Parathyroid adenoma (tissue), 2 donors: ENCODE measurements at regions not wholly inside any gene's neighbourhood (a gene's known extent, or its start where the extent isn't known, plus 50 kb on each side); places are given as distances from the start of the nearest gene placed in this dataset.

ENCODE experiments used
- H2AFZ ChIP-seq: fragments of 300-600 bp; sonication (generic); one replicate; pipeline ENCODE4 v1.7.0; 2017; ENCODE audit warnings: antibody characterized with exemption, mild to moderate bottlenecking
- H3K27ac ChIP-seq: fragments of 300-600 bp; sonication (generic); one replicate; pipeline ENCODE4 v1.7.0; 2017
- H3K27me3 ChIP-seq: fragments of 300-600 bp; sonication (generic); one replicate; pipeline ENCODE4 v1.7.0; 2017; ENCODE audit warnings: low read length; ENCODE audit not compliant: control insufficient read depth, insufficient read depth
- H3K36me3 ChIP-seq: fragments of 300-600 bp; sonication (generic); one replicate; pipeline ENCODE4 v1.7.0; 2017; ENCODE audit warnings: low read length; ENCODE audit not compliant: control insufficient read depth, insufficient read depth
- H3K4me1 ChIP-seq: fragments of 300-600 bp; sonication (generic); one replicate; pipeline ENCODE4 v1.7.0; 2017; ENCODE audit warnings: control low read depth
- H3K4me2 ChIP-seq: fragments of 300-600 bp; sonication (generic); one replicate; pipeline ENCODE4 v1.7.0; 2017; ENCODE audit warnings: low read length
- H3K4me3 ChIP-seq: fragments of 300-600 bp; sonication (generic); one replicate; pipeline ENCODE4 v1.7.0; 2017; ENCODE audit warnings: low read depth, low read length
- H3K79me2 ChIP-seq: fragments of 300-600 bp; sonication (generic); one replicate; pipeline ENCODE4 v1.7.0; 2017; ENCODE audit warnings: control low read depth
- H3K9ac ChIP-seq: fragments of 300-600 bp; sonication (generic); one replicate; pipeline ENCODE4 v1.7.0; 2017; ENCODE audit warnings: mild to moderate bottlenecking
- H3K9me3 ChIP-seq: fragments of 300-600 bp; sonication (generic); one replicate; pipeline ENCODE4 v1.7.0; 2017; ENCODE audit warnings: low read length; ENCODE audit not compliant: control insufficient read depth
- TF ChIP-seq, protein P1 (sequence below): fragments of 300-600 bp; sonication (generic); IDR thresholded peaks from one replicate; pipeline ENCODE4 v1.7.0; 2017; ENCODE audit warnings: antibody characterized with exemption, mild to moderate bottlenecking
- donor health status: primary hyperparathyroidism.

DNA sequence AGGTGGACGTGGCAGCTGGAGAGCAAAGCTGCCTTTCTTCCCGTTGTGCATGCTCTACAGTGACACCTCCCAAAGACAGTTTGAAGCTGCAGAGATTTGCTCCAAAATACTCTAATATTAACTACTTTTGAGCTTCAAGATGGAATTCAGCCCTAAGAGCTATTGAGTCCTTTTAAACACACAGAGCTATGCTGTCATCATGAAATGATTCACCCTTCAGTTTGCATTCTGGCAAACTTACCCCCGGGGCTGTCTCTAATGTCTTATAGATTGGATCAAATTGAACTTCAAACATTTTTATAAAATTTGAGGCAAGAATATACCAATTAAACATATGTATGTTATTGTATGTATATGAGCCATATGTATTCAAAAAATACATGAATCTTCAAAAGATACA, 110.7 kb upstream of the EFEMP1 start:
- H3K79me2 ChIP-seq: no peaks in the 10 kb centered on the region
- no peak overlapping the region for H2AFZ ChIP-seq
- TF ChIP-seq, protein P1, sequence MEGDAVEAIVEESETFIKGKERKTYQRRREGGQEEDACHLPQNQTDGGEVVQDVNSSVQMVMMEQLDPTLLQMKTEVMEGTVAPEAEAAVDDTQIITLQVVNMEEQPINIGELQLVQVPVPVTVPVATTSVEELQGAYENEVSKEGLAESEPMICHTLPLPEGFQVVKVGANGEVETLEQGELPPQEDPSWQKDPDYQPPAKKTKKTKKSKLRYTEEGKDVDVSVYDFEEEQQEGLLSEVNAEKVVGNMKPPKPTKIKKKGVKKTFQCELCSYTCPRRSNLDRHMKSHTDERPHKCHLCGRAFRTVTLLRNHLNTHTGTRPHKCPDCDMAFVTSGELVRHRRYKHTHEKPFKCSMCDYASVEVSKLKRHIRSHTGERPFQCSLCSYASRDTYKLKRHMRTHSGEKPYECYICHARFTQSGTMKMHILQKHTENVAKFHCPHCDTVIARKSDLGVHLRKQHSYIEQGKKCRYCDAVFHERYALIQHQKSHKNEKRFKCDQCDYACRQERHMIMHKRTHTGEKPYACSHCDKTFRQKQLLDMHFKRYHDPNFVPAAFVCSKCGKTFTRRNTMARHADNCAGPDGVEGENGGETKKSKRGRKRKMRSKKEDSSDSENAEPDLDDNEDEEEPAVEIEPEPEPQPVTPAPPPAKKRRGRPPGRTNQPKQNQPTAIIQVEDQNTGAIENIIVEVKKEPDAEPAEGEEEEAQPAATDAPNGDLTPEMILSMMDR: no peak
- H3K4me3 ChIP-seq: no peak overlapping the region
- no peak overlapping the region for H3K27ac ChIP-seq
- no peak overlapping the region for H3K4me2 ChIP-seq
- H3K9ac ChIP-seq: no peak overlapping the region
- H3K9me3 ChIP-seq: no peaks in the 10 kb centered on the region
- H3K27me3 ChIP-seq: no peaks in the 10 kb centered on the region
- H3K36me3 ChIP-seq: no peaks in the 10 kb centered on the region
- H3K4me1 ChIP-seq: no peaks in the 10 kb centered on the region

DNA sequence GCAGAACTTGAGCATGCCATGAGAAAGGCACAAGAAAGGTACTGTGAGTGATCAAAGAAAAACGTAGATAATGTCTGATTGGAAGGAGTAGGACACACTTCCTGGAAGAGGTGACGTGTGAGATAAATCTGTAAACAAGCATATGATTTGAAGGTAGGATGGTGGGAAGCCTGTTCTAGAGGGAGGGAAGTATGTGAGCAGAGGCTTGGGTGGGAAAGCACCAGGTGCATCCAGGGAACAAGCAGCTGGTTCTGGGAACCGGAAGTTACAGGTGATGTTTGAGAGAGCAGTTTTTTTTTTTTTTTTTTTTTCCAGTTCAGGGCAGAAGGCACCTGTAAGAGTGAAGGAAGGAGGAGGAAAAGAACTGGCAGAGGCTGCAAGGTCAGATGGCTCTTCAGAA, 116.6 kb upstream of the EFEMP1 start:
- H3K9me3 ChIP-seq: no peaks in the 10 kb centered on the region

DNA sequence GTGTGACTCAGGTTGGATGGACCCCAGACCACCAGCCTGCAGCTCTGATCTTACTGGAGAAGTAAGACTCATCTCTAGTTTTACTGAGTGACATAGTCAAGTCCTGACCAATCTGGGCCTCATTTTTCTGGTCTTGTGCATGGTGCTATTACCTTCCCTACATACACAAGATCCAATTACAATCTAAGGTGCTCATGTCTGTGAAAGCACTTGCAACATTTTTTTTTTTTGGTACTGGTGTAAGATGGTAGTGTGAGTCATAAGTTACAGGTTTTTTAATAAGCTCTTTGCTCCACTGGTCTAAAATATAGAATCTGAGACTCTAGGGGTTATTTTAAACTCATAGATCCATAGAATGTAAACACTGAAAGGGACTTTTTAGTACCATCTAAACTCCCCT, 117.3 kb upstream of the EFEMP1 start:
- Histone ChIP-seq H3K27me3 (no peaks in the 10 kb centered on the region), H3K27ac (no peak overlapping the region), H3K4me3 (no peak overlapping the region), H3K4me2 (no peak overlapping the region), H3K4me1 (no peaks in the 10 kb centered on the region), H3K79me2 (no peaks in the 10 kb centered on the region), H2AFZ (no peak overlapping the region), H3K36me3 (no peaks in the 10 kb centered on the region), H3K9ac (no peak overlapping the region), H3K9me3 (no peaks in the 10 kb centered on the region)
- TF ChIP-seq, protein P1: no peak

More for the DNA sequence above, 116.6 kb upstream of the EFEMP1 start:
- Histone ChIP-seq H2AFZ (no peak overlapping the region), H3K79me2 (no peaks in the 10 kb centered on the region), H3K4me1 (no peaks in the 10 kb centered on the region), H3K4me2 (no peak overlapping the region), H3K27me3 (no peaks in the 10 kb centered on the region), H3K27ac (no peak overlapping the region), H3K4me3 (no peak overlapping the region), H3K36me3 (no peaks in the 10 kb centered on the region), H3K9ac (no peak overlapping the region)
- TF ChIP-seq, protein P1: no peak

DNA sequence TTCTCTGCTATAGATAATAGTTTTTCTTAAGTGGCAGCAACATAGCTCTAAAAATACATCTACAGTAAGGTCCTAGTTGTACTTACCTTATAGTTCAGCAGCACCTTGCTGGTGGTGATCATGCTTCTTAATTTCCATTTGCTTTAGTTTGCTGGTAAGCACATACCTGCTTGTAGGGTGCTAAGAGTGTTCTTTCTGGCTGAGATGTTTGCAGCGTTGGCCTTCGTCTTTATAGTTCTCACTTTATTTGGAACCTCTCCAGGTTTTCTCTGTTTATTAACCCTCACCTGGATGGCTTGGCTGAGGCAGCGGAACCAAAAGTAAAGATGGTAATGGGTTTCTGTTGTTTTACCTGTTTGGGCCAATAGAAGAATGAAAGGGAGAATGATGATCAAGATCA, 123.6 kb upstream of the EFEMP1 start:
- H3K9me3 ChIP-seq: no peaks in the 10 kb centered on the region
- H3K4me2 ChIP-seq: no peak overlapping the region
- no peak overlapping the region for H2AFZ ChIP-seq
- H3K9ac ChIP-seq: no peak overlapping the region
- H3K4me1 ChIP-seq: no peaks in the 10 kb centered on the region
- H3K27ac ChIP-seq: no peak overlapping the region
- H3K27me3 ChIP-seq: no peaks in the 10 kb centered on the region
- no peaks in the 10 kb centered on the region for H3K79me2 ChIP-seq
- no peaks in the 10 kb centered on the region for H3K36me3 ChIP-seq
- TF ChIP-seq, protein P1: no peak
- no peak overlapping the region for H3K4me3 ChIP-seq

DNA sequence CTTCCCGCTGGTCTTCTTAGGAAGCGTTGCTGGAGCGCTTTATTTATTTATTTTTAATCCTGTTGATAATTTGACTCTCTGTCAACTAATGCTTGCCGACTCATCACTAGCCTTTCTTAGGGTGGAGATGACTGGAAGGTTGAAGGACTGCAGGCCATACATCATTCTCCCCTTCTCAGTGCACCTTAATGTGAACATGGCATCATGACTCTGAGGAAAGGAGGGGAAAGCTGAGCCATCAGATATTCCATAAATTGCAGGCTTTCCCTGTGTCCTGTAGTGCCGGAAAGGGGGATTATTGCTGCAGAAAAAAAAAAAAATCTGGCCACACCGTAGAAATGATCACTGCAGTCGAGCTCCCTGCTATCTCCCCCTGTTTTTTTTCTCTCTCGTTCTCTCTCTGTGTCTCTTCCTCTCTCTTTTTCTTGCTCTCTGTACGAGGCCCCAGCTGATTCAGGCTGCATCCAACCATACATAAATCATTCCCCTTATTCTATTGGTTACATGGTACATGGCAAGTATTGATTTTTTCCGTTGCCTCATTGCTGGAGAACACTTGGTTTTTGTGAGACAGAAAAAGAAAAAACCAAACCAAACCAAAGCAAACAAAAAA, 125.8 kb upstream of the EFEMP1 start:
- Histone ChIP-seq H3K79me2 (no peaks in the 10 kb centered on the region), H3K4me1 (no peaks in the 10 kb centered on the region), H3K27ac (no peak overlapping the region), H3K4me3 (no peak overlapping the region), H3K4me2 (no peak overlapping the region), H3K9me3 (no peaks in the 10 kb centered on the region), H3K27me3 (no peaks in the 10 kb centered on the region), H2AFZ (no peak overlapping the region), H3K9ac (no peak overlapping the region), H3K36me3 (no peaks in the 10 kb centered on the region)
- TF ChIP-seq, protein P1: no peak
